ENCODE measurements at regions not wholly inside any gene's neighbourhood (a gene's known extent, or its start where the extent isn't known, plus 50 kb on each side); places are given as distances from the start of the nearest gene placed in this dataset.

GRCh38 chr2:222127660-222128059 lies 171.1 kb downstream of the PAX3 start:
- no peak for DNase-seq (ENCODE audit: low read depth in 1 of 2, low spot score in 1 of 2)
- Histone ChIP-seq H3K4me3 (replicated peaks; ENCODE audit: insufficient read depth, low read length) (no peak overlapping the region), H3K27ac (replicated peaks) (no peak overlapping the region), H3K27me3 (ENCODE audit: insufficient read depth, poor library complexity, severe bottlenecking) (no peaks in the 10 kb centered on the region)
- TF ChIP-seq GABPA (IDR thresholded peaks at IDR 0.05; ENCODE audit: low read depth) = no peak
- no peak for TF ChIP-seq REST (IDR thresholded peaks at IDR 0.05; ENCODE audit: insufficient replicate concordance, low read depth)
- no peak for TF ChIP-seq POLR2AphosphoS5 (IDR thresholded peaks at IDR 0.05; ENCODE audit: low read depth)
- TF ChIP-seq SPI1 (IDR thresholded peaks at IDR 0.05; ENCODE audit: borderline replicate concordance, low read depth) = no peak
- no peak for TF ChIP-seq CTCF (IDR thresholded peaks at IDR 0.05; ENCODE audit: insufficient read depth, low read length)

GRCh38 chr2:222120933-222121332 lies 177.9 kb downstream of the PAX3 start:
- Histone ChIP-seq H3K27ac (replicated peaks) (no peak overlapping the region), H3K27me3 (ENCODE audit: insufficient read depth, poor library complexity, severe bottlenecking) (no peaks in the 10 kb centered on the region), H3K4me3 (replicated peaks; ENCODE audit: insufficient read depth, low read length) (no peak overlapping the region)
- TF ChIP-seq POLR2AphosphoS5 (IDR thresholded peaks at IDR 0.05; ENCODE audit: low read depth) (no peak), SPI1 (IDR thresholded peaks at IDR 0.05; ENCODE audit: borderline replicate concordance, low read depth) (no peak), GABPA (IDR thresholded peaks at IDR 0.05; ENCODE audit: low read depth) (no peak), REST (IDR thresholded peaks at IDR 0.05; ENCODE audit: insufficient replicate concordance, low read depth) (no peak), CTCF (IDR thresholded peaks at IDR 0.05; ENCODE audit: insufficient read depth, low read length) (no peak)
- no peak for DNase-seq (ENCODE audit: low read depth in 1 of 2, low spot score in 1 of 2)

- H3K27ac ChIP-seq (replicated peaks) = no peak overlapping the region
- H3K27me3 ChIP-seq (ENCODE audit: insufficient read depth, poor library complexity, severe bottlenecking) = no peaks in the 10 kb centered on the region
- DNase-seq (ENCODE audit: low read depth in 1 of 2, low spot score in 1 of 2) = no peak
- no peak overlapping the region for H3K4me3 ChIP-seq (replicated peaks; ENCODE audit: insufficient read depth, low read length)
- TF ChIP-seq REST (IDR thresholded peaks at IDR 0.05; ENCODE audit: insufficient replicate concordance, low read depth) = no peak
- no peak for TF ChIP-seq GABPA (IDR thresholded peaks at IDR 0.05; ENCODE audit: low read depth)
Measured at GRCh38 chr2:222115296-222115695, 183.5 kb downstream of the PAX3 start.
